HepG2 (cell line): ENCODE measurements at regions not wholly inside any gene's neighbourhood (a gene's known extent, or its start where the extent isn't known, plus 50 kb on each side); places are given as distances from the start of the nearest gene placed in this dataset.

Experiments
- ATAC-seq: fragments of 200-7000 bp; cut with Tn5 transposase; 3 replicates; pipeline ENCODE4 v1.9.1; 2020; ENCODE audit warnings: mild to moderate bottlenecking, moderate library complexity
- BruUV-seq: library from RNA; stranded (reverse); fragments of 400-500 nt; replicated peaks from 2 replicates; lab custom pipeline; 2021; lab: Mats Ljungman, UMichigan
- CTCF ChIA-PET: fragments of 300-600 bp; formaldehyde crosslinking; extraction: SDS; loops from one replicate; lab custom pipeline; 2021; ENCODE audit warnings: low total read pairs, inconsistent platforms, low intra/inter-chr PET ratio; lab: Yijun Ruan, JAX
- POLR2A ChIA-PET: fragments of 350-600 bp; sonication (Branson Sonifier 250); formaldehyde crosslinking; loops from one replicate; lab custom pipeline; 2020; ENCODE audit warnings: antibody characterized with exemption, inconsistent platforms; lab: Yijun Ruan, JAX
- DNase-seq: peaks from one replicate; pipeline ENCODE4 v3.0.0-alpha.2; 2015; ENCODE audit warnings: low spot score
- FAIRE-seq: peaks from 3 replicates; lab custom pipeline; 2011; peaks lifted over from hg19 to GRCh38; lab: Jason Lieb, UNC
- H2AFZ ChIP-seq: one replicate; pipeline ENCODE4 v1.6.1; 2011; ENCODE audit warnings: low read length, inconsistent platforms
- H3K27ac ChIP-seq: fragments of 300-600 bp; 3 replicates; pipeline ENCODE4 v1.8.0; 2011; ENCODE audit warnings: mixed run types, mild to moderate bottlenecking, mixed read lengths, low read length, inconsistent platforms; ENCODE audit not compliant: insufficient read depth; ENCODE audit errors: extremely low read length
- H3K27me3 ChIP-seq, 2 experiments: fragments of 200-600 bp in 1 of 2; 2 replicates in 1 of 2; 3 replicates in 1 of 2; pipeline versions ENCODE4 v1.6.0 to v1.8.0; 2011; ENCODE audit warnings: low read length in 2 of 2, mild to moderate bottlenecking in 2 of 2, moderate library complexity in 2 of 2, inconsistent platforms in 1 of 2; ENCODE audit not compliant: insufficient read depth in 2 of 2, control insufficient read depth in 1 of 2
- H3K36me3 ChIP-seq, 2 experiments: fragments of 200-600 bp in 1 of 2; replicated peaks in 1 of 2; 2 replicates in 1 of 2; 3 replicates in 1 of 2; pipeline versions ENCODE4 v1.5.1 to v1.8.0; 2011; ENCODE audit warnings: low read length in 2 of 2, inconsistent platforms in 1 of 2; ENCODE audit not compliant: insufficient read depth in 2 of 2, control insufficient read depth in 1 of 2
- H3K4me1 ChIP-seq: 2 replicates; pipeline ENCODE4 v1.5.1; 2012; ENCODE audit warnings: low read length, inconsistent platforms; ENCODE audit not compliant: insufficient read depth
- H3K4me2 ChIP-seq: 2 replicates; pipeline ENCODE4 v1.6.0; 2011; ENCODE audit warnings: low read depth, low read length, inconsistent platforms
- H3K4me3 ChIP-seq, 3 experiments: fragments of 200-600 bp in 1 of 3; sonication (generic), shearing (Covaris generic) in 1 of 3; replicated peaks in 1 of 3; 2 replicates each; pipeline ENCODE4 v1.5.1; 2011 to 2016; ENCODE audit warnings: low read length in 3 of 3, inconsistent platforms in 2 of 3, low read depth in 2 of 3, mild to moderate bottlenecking in 2 of 3, control low read depth in 1 of 3, mixed read lengths in 1 of 3; ENCODE audit not compliant: insufficient read depth in 1 of 3
- H3K79me2 ChIP-seq: one replicate; pipeline ENCODE4 v1.6.1; 2011; ENCODE audit warnings: low read length, inconsistent platforms; ENCODE audit not compliant: insufficient read depth
- H3K9ac ChIP-seq: 2 replicates; pipeline ENCODE4 v1.6.0; 2011; ENCODE audit warnings: mild to moderate bottlenecking, low read depth, low read length, inconsistent platforms; ENCODE audit not compliant: insufficient read depth
- H3K9me3 ChIP-seq: 2 replicates; pipeline ENCODE4 v1.5.1; 2012; ENCODE audit warnings: mild to moderate bottlenecking, low read length
- H4K20me1 ChIP-seq: 2 replicates; pipeline ENCODE4 v1.6.0; 2011; ENCODE audit warnings: inconsistent platforms, mild to moderate bottlenecking, low read length, moderate library complexity; ENCODE audit not compliant: insufficient read depth
- KDM1A ChIP-seq: IDR thresholded peaks from 2 replicates; pipeline ENCODE4 v1.6.1; 2016; ENCODE audit warnings: missing compliant biosample characterization
- RXRB ChIP-seq: IDR thresholded peaks from 2 replicates; pipeline ENCODE4 v1.6.1; 2016; ENCODE audit warnings: borderline replicate concordance, missing genetic modification reagents, missing compliant biosample characterization
- SSRP1 ChIP-seq: IDR thresholded peaks from 2 replicates; pipeline ENCODE4 v1.6.1; 2016; ENCODE audit warnings: control low read depth
- TSC22D2 ChIP-seq: sonication (generic); formaldehyde crosslinking; IDR thresholded peaks from 2 replicates; pipeline ENCODE4 v1.5.1; 2020; ENCODE audit warnings: missing genetic modification reagents, mild to moderate bottlenecking, borderline replicate concordance
- ZNF614 ChIP-seq: IDR thresholded peaks from 2 replicates; pipeline ENCODE4 v1.6.1; 2018; ENCODE audit warnings: missing biosample characterization, missing genetic modification reagents, inconsistent platforms, borderline replicate concordance
- WGBS: methylation state at CpG from one replicate; pipeline ENCODE4 v1.1.6; 2017; ENCODE audit warnings: low lambda C conversion rate; 5-methylcytosine and 5-hydroxymethylcytosine counted together
- in situ Hi-C: cut with HindIII; loops from 2 replicates; pipeline ENCODE4 v1.10.0; 2017; ENCODE audit warnings: low pct_unique_long_range_greater_than_20kb; ENCODE audit not compliant: extremely low pct_ligation_motif_present
- intact Hi-C: fragments of 100-400 bp; cut with micrococcal nuclease; formaldehyde crosslinking; loops from one replicate; pipeline ENCODE4 v1.10.0; 2022; ENCODE audit not compliant: unreplicated experiment
- TF ChIP-seq, protein P1 (sequence below): IDR thresholded peaks from 2 replicates; pipeline ENCODE4 v1.6.1; 2018; ENCODE audit warnings: missing genetic modification reagents, mild to moderate bottlenecking, missing compliant biosample characterization
- TF ChIP-seq, protein P2 (sequence below): sonication (generic); formaldehyde crosslinking; IDR thresholded peaks from 2 replicates; pipeline ENCODE4 v1.4.0; 2020; ENCODE audit warnings: missing genetic modification reagents, mild to moderate bottlenecking, borderline replicate concordance

DNA sequence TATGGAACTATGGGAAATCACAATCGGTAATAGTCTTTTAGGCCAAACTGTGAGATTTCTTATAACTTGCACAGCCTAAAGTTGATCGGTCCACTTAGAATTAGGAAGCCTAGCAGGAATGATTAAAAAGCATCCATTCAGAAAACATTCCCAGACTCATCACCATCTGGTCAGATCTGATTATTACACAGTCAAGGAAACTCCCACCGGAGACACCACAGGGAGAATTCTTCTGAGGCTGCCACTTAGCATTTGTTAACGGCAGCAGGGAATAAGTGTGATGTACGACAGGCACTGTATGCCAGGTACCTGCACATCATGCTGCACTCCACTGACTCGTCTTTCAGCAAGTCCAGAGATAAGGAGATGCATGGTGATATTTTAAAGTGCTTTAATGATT lies 227.6 kb upstream of the STEAP1 start:
- H4K20me1 ChIP-seq: no peaks in the 10 kb centered on the region
- H3K4me2 ChIP-seq: no peak overlapping the region
- H3K27me3 ChIP-seq: no peaks in the 10 kb centered on the region
- no peak for FAIRE-seq
- no peak overlapping the region for H3K9ac ChIP-seq
- no peak overlapping the region for H3K4me3 ChIP-seq
- CTCF ChIA-PET: no interaction called here
- no peak overlapping the region for H3K27ac ChIP-seq
- TF ChIP-seq KDM1A (CRISPR knock-in tag): no peak
- no peak for TF ChIP-seq TSC22D2 (CRISPR knock-in tag)
- TF ChIP-seq ZNF614 (CRISPR knock-in tag): no peak
- TF ChIP-seq, protein P1, sequence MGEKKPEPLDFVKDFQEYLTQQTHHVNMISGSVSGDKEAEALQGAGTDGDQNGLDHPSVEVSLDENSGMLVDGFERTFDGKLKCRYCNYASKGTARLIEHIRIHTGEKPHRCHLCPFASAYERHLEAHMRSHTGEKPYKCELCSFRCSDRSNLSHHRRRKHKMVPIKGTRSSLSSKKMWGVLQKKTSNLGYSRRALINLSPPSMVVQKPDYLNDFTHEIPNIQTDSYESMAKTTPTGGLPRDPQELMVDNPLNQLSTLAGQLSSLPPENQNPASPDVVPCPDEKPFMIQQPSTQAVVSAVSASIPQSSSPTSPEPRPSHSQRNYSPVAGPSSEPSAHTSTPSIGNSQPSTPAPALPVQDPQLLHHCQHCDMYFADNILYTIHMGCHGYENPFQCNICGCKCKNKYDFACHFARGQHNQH: no peak
- no peak for TF ChIP-seq SSRP1
- TF ChIP-seq, protein P2, sequence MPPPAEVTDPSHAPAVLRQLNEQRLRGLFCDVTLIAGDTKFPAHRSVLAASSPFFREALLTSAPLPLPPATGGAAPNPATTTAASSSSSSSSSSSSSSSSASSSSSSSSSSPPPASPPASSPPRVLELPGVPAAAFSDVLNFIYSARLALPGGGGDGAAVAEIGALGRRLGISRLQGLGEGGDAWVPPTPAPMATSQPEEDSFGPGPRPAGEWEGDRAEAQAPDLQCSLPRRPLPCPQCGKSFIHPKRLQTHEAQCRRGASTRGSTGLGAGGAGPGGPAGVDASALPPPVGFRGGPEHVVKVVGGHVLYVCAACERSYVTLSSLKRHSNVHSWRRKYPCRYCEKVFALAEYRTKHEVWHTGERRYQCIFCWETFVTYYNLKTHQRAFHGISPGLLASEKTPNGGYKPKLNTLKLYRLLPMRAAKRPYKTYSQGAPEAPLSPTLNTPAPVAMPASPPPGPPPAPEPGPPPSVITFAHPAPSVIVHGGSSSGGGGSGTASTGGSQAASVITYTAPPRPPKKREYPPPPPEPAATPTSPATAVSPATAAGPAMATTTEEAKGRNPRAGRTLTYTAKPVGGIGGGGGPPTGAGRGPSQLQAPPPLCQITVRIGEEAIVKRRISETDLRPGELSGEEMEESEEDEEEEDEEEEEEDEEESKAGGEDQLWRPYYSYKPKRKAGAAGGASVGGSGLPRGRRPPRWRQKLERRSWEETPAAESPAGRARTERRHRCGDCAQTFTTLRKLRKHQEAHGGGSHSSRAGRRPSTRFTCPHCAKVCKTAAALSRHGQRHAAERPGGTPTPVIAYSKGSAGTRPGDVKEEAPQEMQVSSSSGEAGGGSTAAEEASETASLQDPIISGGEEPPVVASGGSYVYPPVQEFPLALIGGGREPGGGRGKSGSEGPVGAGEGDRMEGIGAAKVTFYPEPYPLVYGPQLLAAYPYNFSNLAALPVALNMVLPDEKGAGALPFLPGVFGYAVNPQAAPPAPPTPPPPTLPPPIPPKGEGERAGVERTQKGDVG (CRISPR knock-in tag): no peak
- TF ChIP-seq RXRB (CRISPR knock-in tag): no peak
- H2AFZ ChIP-seq: no peak overlapping the region
- H3K36me3 ChIP-seq: no peaks in the 10 kb centered on the region
- no peaks in the 10 kb centered on the region for H3K4me1 ChIP-seq
- DNase-seq: no peak
- no peaks in the 10 kb centered on the region for H3K79me2 ChIP-seq
- intact Hi-C loops: no loop called here
- BruUV-seq: no TSS peak
- in situ Hi-C loops: no loop called here
- ATAC-seq: no peak
- 26% methylated on average over 6 of the region's 6 CpGs for WGBS
- POLR2A ChIA-PET: no interaction called here
- no peaks in the 10 kb centered on the region for H3K9me3 ChIP-seq
